WERI-Rb-1 (cell line): ENCODE measurements at regions not wholly inside any gene's neighbourhood (a gene's known extent, or its start where the extent isn't known, plus 50 kb on each side); places are given as distances from the start of the nearest gene placed in this dataset.
A peak's percentile ranks its signal among the peaks of the same experiment; 100 is the strongest.

Source experiments
- DNase-seq: peaks from one replicate; pipeline ENCODE4 v3.0.0-alpha.2; 2020
- H3K27ac ChIP-seq: fragments of 250-450 bp; sonication (Bioruptor Pico); 2 replicates; pipeline ENCODE4 v1.5.1; 2020; ENCODE audit warnings: mild to moderate bottlenecking, moderate library complexity
- H3K27me3 ChIP-seq: fragments of 250-450 bp; sonication (Bioruptor Pico); 2 replicates; pipeline ENCODE4 v1.5.1; 2021; ENCODE audit warnings: mild to moderate bottlenecking, low read depth, moderate library complexity; ENCODE audit not compliant: insufficient read depth, severe bottlenecking
- H3K36me3 ChIP-seq: fragments of 250-450 bp; sonication (Bioruptor Pico); 2 replicates; pipeline ENCODE4 v1.5.1; 2020; ENCODE audit warnings: mild to moderate bottlenecking, moderate library complexity
- H3K4me3 ChIP-seq: 2 replicates; pipeline ENCODE4 v1.5.1; 2011; ENCODE audit warnings: low read depth, mild to moderate bottlenecking, control low read depth, low read length
- H3K9me3 ChIP-seq: fragments of 250-450 bp; sonication (Bioruptor Pico); 2 replicates; pipeline ENCODE4 v1.5.1; 2021; ENCODE audit warnings: mild to moderate bottlenecking, moderate library complexity; ENCODE audit not compliant: severe bottlenecking
- CTCF ChIP-seq: IDR thresholded peaks from 2 replicates; pipeline ENCODE4 v1.5.1; 2011; ENCODE audit warnings: low read depth, mild to moderate bottlenecking, control low read depth, inconsistent platforms, low read length

GRCh38 chr2:6089474-6089873 is 397.3 kb downstream of the SOX11 start:
- no peaks in the 10 kb centered on the region for H3K36me3 ChIP-seq
- H3K4me3 ChIP-seq, result no peak overlapping the region
- H3K27ac ChIP-seq, result no peak overlapping the region
- TF ChIP-seq CTCF, result no peak
- H3K9me3 ChIP-seq, result peaks cover 12% of the 10 kb centered on the region
- H3K27me3 ChIP-seq, result no peaks in the 10 kb centered on the region
- DNase-seq, result no peak

- Histone ChIP-seq H3K27ac (no peak overlapping the region), H3K36me3 (no peaks in the 10 kb centered on the region), H3K27me3 (no peaks in the 10 kb centered on the region), H3K9me3 (no peaks in the 10 kb centered on the region), H3K4me3 (no peak overlapping the region)
- no peak for DNase-seq
- no peak for TF ChIP-seq CTCF
These were observed 411.2 kb downstream of the SOX11 start for GRCh38 chr2:6103372-6103771.

- H3K36me3 ChIP-seq, result no peaks in the 10 kb centered on the region
- no peaks in the 10 kb centered on the region for H3K9me3 ChIP-seq
- peak; percentile 40; the same call in 1 of the 2 replicates for TF ChIP-seq CTCF
- no peak overlapping the region for H3K4me3 ChIP-seq
- H3K27me3 ChIP-seq, result no peaks in the 10 kb centered on the region
- H3K27ac ChIP-seq, result no peak overlapping the region
- DNase-seq, result peak; percentile 40
These were observed 411.8 kb downstream of the SOX11 start for GRCh38 chr2:6103949-6104348.

- no peak overlapping the region for H3K27ac ChIP-seq
- H3K36me3 ChIP-seq, result no peaks in the 10 kb centered on the region
- H3K27me3 ChIP-seq, result no peaks in the 10 kb centered on the region
- TF ChIP-seq CTCF, result no peak
- no peak for DNase-seq
- H3K4me3 ChIP-seq, result no peak overlapping the region
- H3K9me3 ChIP-seq, result no peaks in the 10 kb centered on the region
These were observed 415.1 kb downstream of the SOX11 start for GRCh38 chr2:6107290-6107689.

GRCh38 chr2:6109831-6110230 is 417.6 kb downstream of the SOX11 start:
- no peaks in the 10 kb centered on the region for H3K9me3 ChIP-seq
- TF ChIP-seq CTCF, result no peak
- H3K27me3 ChIP-seq, result no peaks in the 10 kb centered on the region
- no peaks in the 10 kb centered on the region for H3K36me3 ChIP-seq
- H3K4me3 ChIP-seq, result no peak overlapping the region
- no peak for DNase-seq
- H3K27ac ChIP-seq, result no peak overlapping the region

GRCh38 chr2:6111781-6112261 is 419.6 kb downstream of the SOX11 start:
- no peaks in the 10 kb centered on the region for H3K27me3 ChIP-seq
- no peak overlapping the region for H3K4me3 ChIP-seq
- no peaks in the 10 kb centered on the region for H3K9me3 ChIP-seq
- no peak for DNase-seq
- no peak overlapping the region for H3K27ac ChIP-seq
- TF ChIP-seq CTCF, result no peak
- H3K36me3 ChIP-seq, result no peaks in the 10 kb centered on the region
